T47D (cell line): ENCODE measurements at regions not wholly inside any gene's neighbourhood (a gene's known extent, or its start where the extent isn't known, plus 50 kb on each side); places are given as distances from the start of the nearest gene placed in this dataset.

Experiments used
- DNase-seq, 2 experiments: peaks; one replicate each; pipeline versions ENCODE4 v3.0.0 to v3.0.0-alpha.2; 2011 to 2012; ENCODE audit warnings: low read depth in 1 of 2, low spot score in 1 of 2
- JUND ChIP-seq: IDR thresholded peaks from 2 replicates; pipeline ENCODE4 v1.6.1; 2012; ENCODE audit warnings: low read depth
- in situ Hi-C: cut with HindIII; loops from 2 replicates; pipeline ENCODE4 v1.10.0; 2016; ENCODE audit warnings: low sequenced_read_pairs, low pct_unique_long_range_greater_than_20kb

GRCh38 chr18:70671889-70672565 lies 383.2 kb downstream of the SOCS6 start:
- no peak for TF ChIP-seq JUND
- in situ Hi-C loops = no loop called here
- no peak for DNase-seq

- in situ Hi-C loops = no loop called here
- DNase-seq = no peak
- no peak for TF ChIP-seq JUND
Measured at GRCh38 chr18:70666936-70667335, 378.1 kb downstream of the SOCS6 start.

- in situ Hi-C loops = no loop called here
- TF ChIP-seq JUND = no peak
- no peak for DNase-seq
Measured at GRCh38 chr18:70663141-70663540, 374.3 kb downstream of the SOCS6 start.

GRCh38 chr18:70662588-70662987 lies 373.7 kb downstream of the SOCS6 start:
- DNase-seq = no peak
- no peak for TF ChIP-seq JUND

GRCh38 chr18:70659036-70659925 lies 370.4 kb downstream of the SOCS6 start:
- no peak for DNase-seq
- no peak for TF ChIP-seq JUND
- in situ Hi-C loops = no loop called here

More at GRCh38 chr18:70662588-70662987, 373.7 kb downstream of the SOCS6 start:
- in situ Hi-C loops = no loop called here

- TF ChIP-seq JUND = no peak
- DNase-seq = no peak
- in situ Hi-C loops = no loop called here
Measured at GRCh38 chr18:70653671-70654070, 364.8 kb downstream of the SOCS6 start.

GRCh38 chr18:70650878-70651277 lies 362.0 kb downstream of the SOCS6 start:
- TF ChIP-seq JUND = no peak
- in situ Hi-C loops = no loop called here

GRCh38 chr18:70649683-70650082 lies 360.8 kb downstream of the SOCS6 start:
- in situ Hi-C loops = no loop called here
- no peak for TF ChIP-seq JUND
- DNase-seq = no peak

More at GRCh38 chr18:70650878-70651277, 362.0 kb downstream of the SOCS6 start:
- no peak for DNase-seq

GRCh38 chr18:70645971-70646370 lies 357.1 kb downstream of the SOCS6 start:
- in situ Hi-C loops = no loop called here
- TF ChIP-seq JUND = no peak
- no peak for DNase-seq

GRCh38 chr18:70643812-70644211 lies 355.0 kb downstream of the SOCS6 start:
- no peak for DNase-seq
- no peak for TF ChIP-seq JUND
- in situ Hi-C loops = no loop called here

GRCh38 chr18:70641156-70641775 lies 352.4 kb downstream of the SOCS6 start:
- no peak for TF ChIP-seq JUND
- no peak for DNase-seq
- in situ Hi-C loops = no loop called here

GRCh38 chr18:70640336-70640887 lies 351.6 kb downstream of the SOCS6 start:
- in situ Hi-C loops = no loop called here
- TF ChIP-seq JUND = no peak
- no peak for DNase-seq
